Amniotic epithelial cell (primary cell): ENCODE measurements at regions not wholly inside any gene's neighbourhood (a gene's known extent, or its start where the extent isn't known, plus 50 kb on each side); places are given as distances from the start of the nearest gene placed in this dataset.
A peak's percentile ranks its signal among the peaks of the same experiment; 100 is the strongest.
"Not testable (repeated sequence)": the region's sequence is repeated elsewhere in the genome, so short reads cannot be mapped to it uniquely, and the experiment has no call there.

ENCODE experiments used
- DNase-seq: peaks from one replicate; pipeline ENCODE4 v3.0.0-alpha.2; 2010; ENCODE audit warnings: low read depth

GRCh38 chr7:116377721-116378120, 121.8 kb upstream of the CAV2 start:
- no peak for DNase-seq

GRCh38 chr7:116380025-116380424, 119.5 kb upstream of the CAV2 start:
- DNase-seq: no peak

GRCh38 chr7:116382375-116382774, 117.2 kb upstream of the CAV2 start:
- DNase-seq: no peak

- no peak for DNase-seq
Measured at GRCh38 chr7:116384936-116385635, 114.5 kb upstream of the CAV2 start.

- no peak for DNase-seq
Measured at GRCh38 chr7:116386674-116387073, 112.9 kb upstream of the CAV2 start.

- no peak for DNase-seq
Measured at GRCh38 chr7:116390363-116390762, 109.2 kb upstream of the CAV2 start.

GRCh38 chr7:116392806-116393205, 106.7 kb upstream of the CAV2 start:
- DNase-seq: no peak

- peak; percentile 61 for DNase-seq
Measured at GRCh38 chr7:116393654-116394053, 105.9 kb upstream of the CAV2 start.

GRCh38 chr7:116394106-116394505, 105.4 kb upstream of the CAV2 start:
- DNase-seq: no peak

- DNase-seq: peak; percentile 92
Measured at GRCh38 chr7:116395141-116395791, 104.3 kb upstream of the CAV2 start.

- DNase-seq: no peak
Measured at GRCh38 chr7:116398672-116399071, 100.9 kb upstream of the CAV2 start.

- DNase-seq: peak; percentile 77
Measured at GRCh38 chr7:116399819-116400218, 99.7 kb upstream of the CAV2 start.

- no peak for DNase-seq
Measured at GRCh38 chr7:116400522-116400921, 99.0 kb upstream of the CAV2 start.

GRCh38 chr7:116401711-116402110, 97.8 kb upstream of the CAV2 start:
- no peak for DNase-seq

GRCh38 chr7:116403265-116403664, 96.3 kb upstream of the CAV2 start:
- no peak for DNase-seq

GRCh38 chr7:116404389-116404788, 95.1 kb upstream of the CAV2 start:
- no peak for DNase-seq

- DNase-seq: no peak
Measured at GRCh38 chr7:116405810-116406209, 93.7 kb upstream of the CAV2 start.

GRCh38 chr7:116407165-116407564, 92.4 kb upstream of the CAV2 start:
- DNase-seq: no peak

- no peak for DNase-seq
Measured at GRCh38 chr7:116408166-116408565, 91.4 kb upstream of the CAV2 start.

GRCh38 chr7:116408831-116409453, 90.6 kb upstream of the CAV2 start:
- not testable (repeated sequence) for DNase-seq

- DNase-seq: not testable (repeated sequence)
Measured at GRCh38 chr7:116410694-116411093, 88.8 kb upstream of the CAV2 start.

GRCh38 chr7:116417593-116418345, 81.8 kb upstream of the CAV2 start:
- DNase-seq: peak; percentile 56

GRCh38 chr7:116418524-116418923, 81.0 kb upstream of the CAV2 start:
- no peak for DNase-seq
